Panc1 (cell line): ENCODE measurements at regions not wholly inside any gene's neighbourhood (a gene's known extent, or its start where the extent isn't known, plus 50 kb on each side); places are given as distances from the start of the nearest gene placed in this dataset.

Experiments used
- ATAC-seq: fragments of 200-7000 bp; cut with Tn5 transposase; 2 replicates; pipeline ENCODE4 v1.9.1; 2020; ENCODE audit warnings: mild to moderate bottlenecking, moderate library complexity
- BruUV-seq: library from RNA; stranded (reverse); fragments of 400-500 nt; replicated peaks from 2 replicates; lab custom pipeline; 2021; lab: Mats Ljungman, UMichigan
- CTCF ChIA-PET: fragments of 300-600 bp; sonication (Branson Sonifier 250); formaldehyde crosslinking; loops from one replicate; lab custom pipeline; 2022; ENCODE audit warnings: antibody characterized with exemption; lab: Charles Lee
- POLR2A ChIA-PET: fragments of 300-600 bp; sonication (Branson Sonifier 250); formaldehyde crosslinking; loops from one replicate; lab custom pipeline; 2022; ENCODE audit warnings: antibody characterized with exemption; lab: Charles Lee
- DNase-seq: peaks from one replicate; pipeline ENCODE4 v3.0.0-alpha.2; 2010; ENCODE audit warnings: low read depth, low spot score
- H3K27ac ChIP-seq: 2 replicates; pipeline ENCODE4 v1.5.1; 2011; ENCODE audit warnings: mild to moderate bottlenecking, low read length, inconsistent platforms
- H3K27me3 ChIP-seq: fragments of 200-500 bp; sonication (Bioruptor generic); 2 replicates; pipeline ENCODE4 v1.6.0; 2014; ENCODE audit warnings: low read length, inconsistent platforms; ENCODE audit not compliant: control insufficient read depth, insufficient read depth
- H3K36me3 ChIP-seq: fragments of 200-500 bp; sonication (Bioruptor generic); 2 replicates; pipeline ENCODE4 v1.5.1; 2014; ENCODE audit warnings: inconsistent platforms, mild to moderate bottlenecking, low read length, moderate library complexity; ENCODE audit not compliant: control insufficient read depth, insufficient read depth
- H3K4me1 ChIP-seq: 2 replicates; pipeline ENCODE4 v1.5.1; 2011; ENCODE audit warnings: inconsistent platforms, mild to moderate bottlenecking, low read length, moderate library complexity; ENCODE audit not compliant: control insufficient read depth, insufficient read depth
- H3K4me3 ChIP-seq, 2 experiments: 2 replicates each; pipeline ENCODE4 v1.5.1; 2011 to 2012; ENCODE audit warnings: low read depth in 2 of 2, low read length in 2 of 2, mild to moderate bottlenecking in 2 of 2, inconsistent platforms in 1 of 2, moderate library complexity in 1 of 2
- H3K9me3 ChIP-seq: fragments of 200-500 bp; sonication (Bioruptor generic); 2 replicates; pipeline ENCODE4 v1.5.1; 2014; ENCODE audit warnings: low read depth, mild to moderate bottlenecking, inconsistent platforms, low read length, moderate library complexity; ENCODE audit not compliant: control insufficient read depth, insufficient read depth
- POLR2AphosphoS5 ChIP-seq: IDR thresholded peaks from 2 replicates; pipeline ENCODE4 v1.6.1; 2012; ENCODE audit warnings: mild to moderate bottlenecking, low read depth, low read length, moderate library complexity
- SIN3A ChIP-seq: IDR thresholded peaks from 2 replicates; pipeline ENCODE4 v1.6.1; 2012; ENCODE audit warnings: low read depth, mild to moderate bottlenecking, low read length, moderate library complexity, borderline replicate concordance; ENCODE audit not compliant: insufficient read depth
- TCF7L2 ChIP-seq: IDR thresholded peaks from 2 replicates; pipeline ENCODE4 v1.6.1; 2011; ENCODE audit warnings: mild to moderate bottlenecking, low read depth, low read length, inconsistent platforms
- in situ Hi-C: cut with HindIII; loops from 2 replicates; pipeline ENCODE4 v1.10.0; 2016; ENCODE audit warnings: low sequenced_read_pairs, low pct_unique_long_range_greater_than_20kb
- intact Hi-C: fragments of 100-400 bp; cut with micrococcal nuclease; formaldehyde crosslinking; loops from one replicate; pipeline ENCODE4 v1.10.0; 2022; ENCODE audit not compliant: unreplicated experiment
- TF ChIP-seq, protein P1 (sequence below): fragments of 450-650 bp; IDR thresholded peaks from 2 replicates; pipeline ENCODE4 v1.5.1; 2017; ENCODE audit warnings: mild to moderate bottlenecking
- TF ChIP-seq, protein P2 (sequence below), 2 experiments: IDR thresholded peaks; 2 replicates each; pipeline ENCODE4 v1.6.1; 2011 to 2012; ENCODE audit warnings: low read depth in 2 of 2, control low read depth in 1 of 2, low read length in 1 of 2, mild to moderate bottlenecking in 1 of 2, moderate library complexity in 1 of 2; ENCODE audit not compliant: insufficient read depth in 1 of 2

DNA sequence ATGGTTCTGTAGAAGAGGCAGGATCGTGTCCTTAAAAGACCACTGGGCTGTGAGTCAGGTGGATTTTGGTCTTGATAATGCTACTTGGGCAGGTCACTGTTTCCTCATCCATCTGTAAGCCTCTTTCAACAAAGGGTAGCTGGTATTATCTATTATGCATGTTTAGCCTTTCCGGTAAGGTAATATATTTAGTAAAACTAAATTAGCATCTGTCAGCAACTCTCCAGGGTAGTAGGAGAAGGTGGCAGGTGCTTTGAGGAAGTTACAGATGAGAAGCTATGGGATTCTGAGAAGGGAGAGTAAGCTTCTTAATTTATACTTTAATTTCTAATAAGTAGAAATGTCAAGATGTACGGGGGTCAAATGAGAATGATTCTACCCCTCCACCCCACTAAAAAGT, 86.9 kb upstream of the TGM3 start:
- H3K4me1 ChIP-seq: no peaks in the 10 kb centered on the region
- intact Hi-C loops (no loop called here), in situ Hi-C loops (no loop called here)
- no peak for ATAC-seq
- H3K4me3 ChIP-seq: no peak overlapping the region
- H3K36me3 ChIP-seq: no peaks in the 10 kb centered on the region
- TF ChIP-seq, protein P1, sequence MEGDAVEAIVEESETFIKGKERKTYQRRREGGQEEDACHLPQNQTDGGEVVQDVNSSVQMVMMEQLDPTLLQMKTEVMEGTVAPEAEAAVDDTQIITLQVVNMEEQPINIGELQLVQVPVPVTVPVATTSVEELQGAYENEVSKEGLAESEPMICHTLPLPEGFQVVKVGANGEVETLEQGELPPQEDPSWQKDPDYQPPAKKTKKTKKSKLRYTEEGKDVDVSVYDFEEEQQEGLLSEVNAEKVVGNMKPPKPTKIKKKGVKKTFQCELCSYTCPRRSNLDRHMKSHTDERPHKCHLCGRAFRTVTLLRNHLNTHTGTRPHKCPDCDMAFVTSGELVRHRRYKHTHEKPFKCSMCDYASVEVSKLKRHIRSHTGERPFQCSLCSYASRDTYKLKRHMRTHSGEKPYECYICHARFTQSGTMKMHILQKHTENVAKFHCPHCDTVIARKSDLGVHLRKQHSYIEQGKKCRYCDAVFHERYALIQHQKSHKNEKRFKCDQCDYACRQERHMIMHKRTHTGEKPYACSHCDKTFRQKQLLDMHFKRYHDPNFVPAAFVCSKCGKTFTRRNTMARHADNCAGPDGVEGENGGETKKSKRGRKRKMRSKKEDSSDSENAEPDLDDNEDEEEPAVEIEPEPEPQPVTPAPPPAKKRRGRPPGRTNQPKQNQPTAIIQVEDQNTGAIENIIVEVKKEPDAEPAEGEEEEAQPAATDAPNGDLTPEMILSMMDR: no peak
- POLR2A ChIA-PET: no interaction called here
- no TSS peak for BruUV-seq
- peaks cover 26% of the 10 kb centered on the region for H3K27me3 ChIP-seq
- H3K27ac ChIP-seq: no peak overlapping the region
- H3K9me3 ChIP-seq: no peaks in the 10 kb centered on the region
- DNase-seq: no peak
- CTCF ChIA-PET: no interaction called here

DNA sequence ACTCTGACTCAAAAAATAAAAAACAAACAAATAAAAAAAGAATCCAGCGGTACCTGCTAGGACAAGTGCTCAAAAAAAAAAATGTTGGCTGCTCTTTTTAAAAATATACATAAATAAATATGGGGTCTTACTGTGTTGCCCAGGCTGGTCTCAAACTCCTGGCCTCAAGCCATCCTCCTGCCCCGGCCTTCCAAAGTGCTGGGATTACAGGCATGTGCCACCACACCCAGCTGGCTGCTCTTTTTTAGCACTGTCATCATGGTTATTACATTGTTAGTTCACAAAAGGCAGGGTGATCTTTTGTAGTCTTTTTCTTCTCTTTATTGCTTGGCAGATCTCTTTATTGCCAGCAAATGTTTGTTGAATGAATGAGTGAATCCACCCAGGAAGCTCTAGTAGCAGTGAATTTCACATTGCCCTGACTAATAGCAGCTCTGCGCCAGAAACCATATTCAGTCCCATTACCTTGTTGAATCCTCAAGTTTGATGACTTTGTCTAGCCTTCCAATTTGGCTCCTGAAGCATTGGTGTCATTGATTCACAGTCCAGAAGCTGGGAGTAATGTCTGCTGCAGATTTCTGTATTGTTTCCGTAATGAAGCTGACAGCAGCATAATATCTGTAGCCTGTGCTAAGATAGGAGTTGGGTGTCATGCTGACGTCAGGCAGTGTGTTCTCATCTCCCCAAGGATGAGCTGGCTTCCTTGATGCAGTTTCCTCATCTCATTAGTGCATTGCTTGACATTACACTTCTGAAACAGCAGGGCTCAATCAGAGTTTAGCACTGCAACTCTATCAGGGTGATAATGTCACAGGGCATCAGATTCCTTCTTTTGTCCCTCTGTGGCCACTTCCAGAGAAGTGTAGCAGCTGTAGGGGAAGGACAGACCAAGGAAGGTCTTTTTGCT, 84.9 kb upstream of the TGM3 start:
- TF ChIP-seq SIN3A (no peak), POLR2AphosphoS5 (no peak), TCF7L2 (no peak)
- TF ChIP-seq, protein P1: no peak
- TF ChIP-seq, protein P2, sequence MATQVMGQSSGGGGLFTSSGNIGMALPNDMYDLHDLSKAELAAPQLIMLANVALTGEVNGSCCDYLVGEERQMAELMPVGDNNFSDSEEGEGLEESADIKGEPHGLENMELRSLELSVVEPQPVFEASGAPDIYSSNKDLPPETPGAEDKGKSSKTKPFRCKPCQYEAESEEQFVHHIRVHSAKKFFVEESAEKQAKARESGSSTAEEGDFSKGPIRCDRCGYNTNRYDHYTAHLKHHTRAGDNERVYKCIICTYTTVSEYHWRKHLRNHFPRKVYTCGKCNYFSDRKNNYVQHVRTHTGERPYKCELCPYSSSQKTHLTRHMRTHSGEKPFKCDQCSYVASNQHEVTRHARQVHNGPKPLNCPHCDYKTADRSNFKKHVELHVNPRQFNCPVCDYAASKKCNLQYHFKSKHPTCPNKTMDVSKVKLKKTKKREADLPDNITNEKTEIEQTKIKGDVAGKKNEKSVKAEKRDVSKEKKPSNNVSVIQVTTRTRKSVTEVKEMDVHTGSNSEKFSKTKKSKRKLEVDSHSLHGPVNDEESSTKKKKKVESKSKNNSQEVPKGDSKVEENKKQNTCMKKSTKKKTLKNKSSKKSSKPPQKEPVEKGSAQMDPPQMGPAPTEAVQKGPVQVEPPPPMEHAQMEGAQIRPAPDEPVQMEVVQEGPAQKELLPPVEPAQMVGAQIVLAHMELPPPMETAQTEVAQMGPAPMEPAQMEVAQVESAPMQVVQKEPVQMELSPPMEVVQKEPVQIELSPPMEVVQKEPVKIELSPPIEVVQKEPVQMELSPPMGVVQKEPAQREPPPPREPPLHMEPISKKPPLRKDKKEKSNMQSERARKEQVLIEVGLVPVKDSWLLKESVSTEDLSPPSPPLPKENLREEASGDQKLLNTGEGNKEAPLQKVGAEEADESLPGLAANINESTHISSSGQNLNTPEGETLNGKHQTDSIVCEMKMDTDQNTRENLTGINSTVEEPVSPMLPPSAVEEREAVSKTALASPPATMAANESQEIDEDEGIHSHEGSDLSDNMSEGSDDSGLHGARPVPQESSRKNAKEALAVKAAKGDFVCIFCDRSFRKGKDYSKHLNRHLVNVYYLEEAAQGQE (IDR thresholded peaks at IDR 0.05; ENCODE audit: insufficient read depth in 1 of 2, low read depth in 2 of 2, low read length in 1 of 2): no peak
- Histone ChIP-seq H3K36me3 (no peaks in the 10 kb centered on the region), H3K27ac (no peak overlapping the region), H3K27me3 (peaks cover 30% of the 10 kb centered on the region), H3K9me3 (no peaks in the 10 kb centered on the region), H3K4me3 (no peak overlapping the region), H3K4me1 (no peaks in the 10 kb centered on the region)
- no peak for ATAC-seq
- intact Hi-C loops: no loop called here
- POLR2A ChIA-PET: interaction anchor here (0.7 kb wide), 1 partner anchor 119 kb away, joined by 3 read pairs; no protein-coding TSS in a partner anchor
- DNase-seq: no peak
- CTCF ChIA-PET: no interaction called here
- BruUV-seq: no TSS peak
- in situ Hi-C loops: no loop called here
